Kidney glomerular epithelial cell (primary cell): ENCODE measurements at regions not wholly inside any gene's neighbourhood (a gene's known extent, or its start where the extent isn't known, plus 50 kb on each side); places are given as distances from the start of the nearest gene placed in this dataset.
"Not testable (repeated sequence)": the region's sequence is repeated elsewhere in the genome, so short reads cannot be mapped to it uniquely, and the experiment has no call there.

ENCODE experiments used
- DNase-seq: peaks from one replicate; lab custom pipeline; 2025; lab: John Stamatoyannopoulos, UW

- no peak for DNase-seq
Measured at GRCh38 chr3:164375538-164375937, 702.8 kb downstream of the SI start.

- no peak for DNase-seq
Measured at GRCh38 chr3:164371681-164372080, 706.6 kb downstream of the SI start.

GRCh38 chr3:164370970-164371369, 707.3 kb downstream of the SI start:
- no peak for DNase-seq

DNA sequence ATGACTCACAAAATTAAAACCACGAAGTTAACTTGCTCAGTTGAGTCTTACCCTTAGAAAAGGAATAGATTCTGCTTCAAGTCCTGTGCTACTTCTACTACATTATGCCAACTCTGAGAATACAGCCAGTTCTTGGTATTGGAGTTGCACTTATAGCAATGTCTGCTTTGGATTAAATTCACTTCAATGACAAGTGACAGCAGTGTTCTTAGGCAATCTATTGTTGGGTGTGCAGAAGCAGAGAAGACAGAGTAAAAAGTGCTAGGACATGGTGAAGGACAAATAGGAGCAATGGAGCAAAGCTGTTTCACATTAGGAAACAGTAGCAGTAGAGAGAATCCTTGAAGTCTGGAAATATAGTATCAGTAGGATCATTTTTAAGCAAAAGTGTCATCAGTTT, 713.1 kb downstream of the SI start:
- DNase-seq, result no peak

GRCh38 chr3:164364111-164364510, 714.2 kb downstream of the SI start:
- DNase-seq, result no peak

DNA sequence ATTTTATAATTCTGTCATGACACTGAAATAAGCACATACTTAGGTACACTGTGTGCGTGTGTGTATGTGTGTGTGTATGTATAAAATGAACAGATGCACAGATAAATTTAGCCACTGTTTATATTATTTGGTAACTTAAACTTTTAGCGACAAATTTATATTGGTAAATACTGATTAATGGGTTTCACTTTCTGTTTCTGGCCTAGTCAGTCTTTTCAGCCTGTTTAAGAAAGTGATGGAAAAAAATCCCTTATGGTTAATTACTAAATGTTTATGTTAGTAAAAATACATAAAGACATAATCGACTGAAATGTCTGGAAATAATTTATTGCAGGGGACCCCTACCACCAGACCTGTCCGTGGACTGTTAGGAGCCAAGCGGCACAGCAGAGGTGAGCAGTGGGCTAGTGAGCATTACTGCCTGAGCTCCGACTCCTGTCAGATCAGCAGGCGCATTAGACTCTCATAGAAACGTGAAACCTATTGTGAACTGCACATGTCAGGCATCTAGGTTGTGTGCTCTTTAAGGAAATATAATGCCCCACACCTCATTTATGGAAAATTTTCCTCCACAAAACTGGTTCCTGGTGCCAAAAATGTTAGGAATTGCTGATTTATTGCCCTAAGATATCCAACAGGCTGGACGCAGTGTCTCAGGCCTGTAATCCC, 717.4 kb downstream of the SI start:
- DNase-seq, result no peak

GRCh38 chr3:164360078-164360578, 718.2 kb downstream of the SI start:
- no peak for DNase-seq

GRCh38 chr3:164352991-164353390, 725.3 kb downstream of the SI start:
- no peak for DNase-seq

DNA sequence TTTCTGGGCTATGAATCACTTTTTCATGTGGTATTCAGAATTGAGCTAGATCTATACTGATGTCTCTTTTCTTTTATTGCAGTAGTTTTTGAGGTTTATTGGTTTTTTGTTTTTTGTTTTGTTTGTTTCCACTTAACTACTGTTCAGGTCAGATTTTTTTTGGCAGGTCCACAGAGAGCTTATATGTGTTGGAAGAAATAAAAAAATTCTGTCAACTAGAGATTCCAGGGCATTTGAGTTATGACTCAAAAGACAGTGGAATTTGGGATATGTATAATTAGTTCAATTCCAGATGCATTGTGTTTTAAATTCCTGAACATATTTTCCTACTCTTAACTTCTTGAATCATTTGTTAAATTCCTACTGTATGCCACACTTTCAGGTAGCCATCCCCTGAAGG, 727.2 kb downstream of the SI start:
- DNase-seq, result no peak

- DNase-seq, result not testable (repeated sequence)
Measured at GRCh38 chr3:164342206-164342605, 736.1 kb downstream of the SI start.

DNA sequence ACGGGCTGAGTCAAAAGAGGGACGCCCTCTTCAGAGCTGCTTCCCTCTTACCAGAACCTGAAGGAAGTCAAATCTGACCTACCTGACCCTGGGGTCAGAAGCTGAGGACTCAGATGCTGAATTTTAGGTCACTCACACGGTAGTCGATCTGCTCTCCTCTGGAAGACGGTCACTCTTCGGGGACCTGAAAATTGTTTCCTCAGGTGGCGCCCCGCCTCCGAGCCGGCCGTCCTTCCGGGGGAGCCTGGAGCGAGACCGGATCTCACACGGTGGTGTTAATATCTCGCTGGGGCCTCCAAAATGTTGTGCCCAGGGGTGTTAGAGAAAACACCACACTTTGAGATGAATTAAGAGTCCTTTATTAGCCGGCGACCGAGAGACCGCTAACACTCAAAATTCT, 737.2 kb downstream of the SI start:
- DNase-seq, result no peak

GRCh38 chr3:164340273-164340672, 738.0 kb downstream of the SI start:
- no peak for DNase-seq

- peak; percentile 29 for DNase-seq
Measured at GRCh38 chr3:164332831-164333802, 745.2 kb downstream of the SI start.

GRCh38 chr3:164326714-164327113, 751.6 kb downstream of the SI start:
- DNase-seq, result no peak

GRCh38 chr3:164320962-164321361, 757.3 kb downstream of the SI start:
- DNase-seq, result no peak

GRCh38 chr3:164306042-164306441, 772.3 kb downstream of the SI start:
- no peak for DNase-seq

- no peak for DNase-seq
Measured at GRCh38 chr3:164303894-164304293, 774.4 kb downstream of the SI start.

DNA sequence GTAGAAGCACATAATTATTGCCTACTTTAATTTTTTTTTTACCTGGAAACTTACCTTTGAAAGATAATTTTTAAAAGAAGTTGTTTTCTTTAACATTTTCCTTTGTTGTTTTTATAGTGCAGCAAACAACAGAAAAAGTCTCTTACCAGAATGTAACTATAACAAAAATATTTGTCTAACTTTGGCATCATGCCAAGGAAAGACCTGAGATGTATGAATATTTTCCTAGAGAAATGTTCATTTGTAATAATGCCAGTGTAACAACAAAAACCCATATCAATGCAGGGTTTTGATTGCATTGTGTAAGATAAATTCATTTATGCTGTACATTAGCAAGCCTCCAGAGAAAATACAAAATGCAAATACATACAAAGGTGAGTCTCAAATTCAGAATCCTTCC, 775.7 kb downstream of the SI start:
- no peak for DNase-seq

GRCh38 chr3:164291486-164291885, 786.8 kb downstream of the SI start:
- not testable (repeated sequence) for DNase-seq

DNA sequence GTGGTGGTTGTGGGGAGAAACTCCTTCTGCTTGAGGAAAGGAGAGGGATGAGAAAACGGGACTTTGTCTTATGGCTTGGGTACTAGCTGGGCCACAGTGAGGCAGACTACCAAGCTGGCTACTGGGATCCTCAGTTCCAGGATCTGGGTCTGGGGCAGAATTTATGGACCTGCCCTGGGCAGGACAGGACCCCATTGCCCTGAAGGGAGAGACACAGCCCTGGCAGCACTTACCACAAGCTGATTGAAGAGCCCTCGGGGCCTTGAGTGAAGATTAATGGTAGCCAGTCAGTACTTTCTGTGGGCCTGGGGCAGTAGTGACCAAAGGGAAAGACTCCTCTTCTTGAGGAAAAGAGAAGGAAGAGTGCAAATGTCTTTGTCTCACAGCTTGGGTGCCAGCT, 799.7 kb downstream of the SI start:
- DNase-seq, result no peak

DNA sequence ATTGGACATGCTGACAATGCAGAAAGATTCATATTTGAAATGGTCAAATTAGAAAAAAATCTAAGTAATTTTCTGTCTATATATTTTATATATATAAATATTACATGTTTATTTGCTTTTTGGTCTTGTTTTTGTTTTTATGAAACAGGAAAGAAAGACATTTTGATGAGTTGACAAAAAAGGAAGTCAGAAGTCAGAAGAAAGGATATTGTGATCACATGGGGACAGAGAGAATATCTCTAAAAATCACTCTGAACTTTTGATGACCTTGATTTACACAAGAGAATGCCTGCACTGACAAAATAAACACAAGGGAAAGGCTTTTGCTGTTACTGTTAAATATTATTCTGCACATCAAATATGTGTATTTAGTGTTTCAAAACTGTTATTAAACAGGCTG, 811.2 kb downstream of the SI start:
- DNase-seq, result no peak

DNA sequence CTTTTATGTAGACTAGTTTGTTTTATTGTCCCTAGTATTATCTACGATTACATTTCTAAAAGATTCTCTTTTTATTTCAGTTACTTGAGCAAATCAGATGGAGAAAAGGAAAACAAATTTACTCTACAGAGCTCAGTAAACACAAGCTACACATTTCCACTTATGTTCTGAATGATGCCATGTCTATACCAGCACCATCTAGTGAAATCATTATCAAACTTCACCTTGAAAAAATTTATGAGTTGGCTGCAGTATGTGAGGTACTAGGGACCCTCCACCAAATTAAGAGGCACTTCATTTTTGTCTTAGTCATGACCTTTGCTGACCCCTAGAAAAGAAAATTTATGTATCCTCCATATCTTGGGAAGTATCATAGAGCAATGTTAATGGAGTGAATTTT, 827.4 kb downstream of the SI start:
- no peak for DNase-seq

- no peak for DNase-seq
Measured at GRCh38 chr3:164236851-164237250, 841.4 kb downstream of the SI start.
